ENCODE measurements at regions not wholly inside any gene's neighbourhood (a gene's known extent, or its start where the extent isn't known, plus 50 kb on each side); places are given as distances from the start of the nearest gene placed in this dataset.

GRCh38 chr5:111863801-111864200 lies 106.8 kb upstream of the NREP start:
- no peak overlapping the region for H3K27ac ChIP-seq (ENCODE audit: insufficient read depth, low read length)
- H3K4me3 ChIP-seq (ENCODE audit: insufficient read depth, low read depth, low read length), result no peak overlapping the region
- no peaks in the 10 kb centered on the region for H3K9me3 ChIP-seq (ENCODE audit: control insufficient read depth, insufficient read depth, low read length)
- H3K4ac ChIP-seq (ENCODE audit: low read depth, low read length), result no peak overlapping the region
- H3K79me1 ChIP-seq (ENCODE audit: low read depth in 1 of 2, low read length in 2 of 2), result no peaks in the 10 kb centered on the region
- H3K27me3 ChIP-seq (ENCODE audit: control insufficient read depth, insufficient read depth, low read length), result no peaks in the 10 kb centered on the region
- no peak overlapping the region for H2BK120ac ChIP-seq (ENCODE audit: low read depth, low read length)
- dilution Hi-C loops (cut with HindIII; ENCODE audit: low sequenced_read_pairs, unreplicated experiment) (no loop called here), in situ Hi-C loops (cut with MboI; ENCODE audit: low sequenced_read_pairs) (no loop called here), intact Hi-C loops (cut with micrococcal nuclease) (no loop called here)
- TF ChIP-seq CHD1 (IDR thresholded peaks at IDR 0.05; ENCODE audit: low read depth, low read length), result no peak
- no peaks in the 10 kb centered on the region for H3K36me3 ChIP-seq (ENCODE audit: control insufficient read depth, insufficient read depth, low read length)
- H4K91ac ChIP-seq (ENCODE audit: insufficient read depth, low read depth, low read length), result no peak overlapping the region
- no peak overlapping the region for H3K56ac ChIP-seq (ENCODE audit: extremely low read depth, insufficient read depth, low read length)
- no peak overlapping the region for H4K8ac ChIP-seq (ENCODE audit: low read depth in 2 of 2, low read length in 2 of 2)
- BruUV-seq (replicated peaks), result no TSS peak
- DNase-seq, result peak; percentile 56
- H2AFZ ChIP-seq (replicated peaks; ENCODE audit: low read length, poor library complexity), result no peak overlapping the region
- no peaks in the 10 kb centered on the region for H3K9me1 ChIP-seq (ENCODE audit: insufficient read depth, low read length)
- H2AK9ac ChIP-seq (replicated peaks; ENCODE audit: low read depth, low read length, poor library complexity), result no peak overlapping the region
- CTCF ChIA-PET, result no interaction called here
- WGBS, 2 experiments (ENCODE audit: extremely low coverage in 2 of 2, insufficient read length in 1 of 2), result no CpG with 5 or more reads among the region's 1 CpG
- no peaks in the 10 kb centered on the region for H4K20me1 ChIP-seq (ENCODE audit: insufficient read depth, low read length)
- H3K4me1 ChIP-seq (ENCODE audit: control insufficient read depth, insufficient read depth, low read length), result peaks cover 5% of the 10 kb centered on the region
- H3K14ac ChIP-seq (replicated peaks; ENCODE audit: low read depth, low read length), result no peak overlapping the region
- H3K18ac ChIP-seq (ENCODE audit: low read depth, low read length), result no peak overlapping the region
- no peak for ATAC-seq (ENCODE audit: low read depth)
- H2BK20ac ChIP-seq (ENCODE audit: low read depth, low read length), result no peak overlapping the region
- H3K9ac ChIP-seq (ENCODE audit: low read depth, low read length), result no peak overlapping the region
- POLR2A ChIA-PET (ENCODE audit: unreplicated experiment), result no interaction called here
- no peak overlapping the region for H4K5ac ChIP-seq (ENCODE audit: low read depth, low read length)
- no peak overlapping the region for H2BK5ac ChIP-seq (ENCODE audit: low read depth, low read length, poor library complexity, severe bottlenecking)
- no peak overlapping the region for H3K23ac ChIP-seq (ENCODE audit: low read depth, low read length)
- no peak overlapping the region for H2AK5ac ChIP-seq (ENCODE audit: low read depth, low read length)
- H2BK15ac ChIP-seq (ENCODE audit: low read depth, low read length), result no peak overlapping the region
- no peak overlapping the region for H3K4me2 ChIP-seq (ENCODE audit: low read depth, low read length)
